Activated T-cell treated with anti-CD3 and anti-CD28 coated beads for 48 hours (primary cell): ENCODE measurements at regions not wholly inside any gene's neighbourhood (a gene's known extent, or its start where the extent isn't known, plus 50 kb on each side); places are given as distances from the start of the nearest gene placed in this dataset.
"Not testable (repeated sequence)": the region's sequence is repeated elsewhere in the genome, so short reads cannot be mapped to it uniquely, and the experiment has no call there.

Experiments
- DNase-seq: peaks from one replicate; pipeline ENCODE4 v3.0.0-alpha.2; 2020; ENCODE audit warnings: low read depth

DNA sequence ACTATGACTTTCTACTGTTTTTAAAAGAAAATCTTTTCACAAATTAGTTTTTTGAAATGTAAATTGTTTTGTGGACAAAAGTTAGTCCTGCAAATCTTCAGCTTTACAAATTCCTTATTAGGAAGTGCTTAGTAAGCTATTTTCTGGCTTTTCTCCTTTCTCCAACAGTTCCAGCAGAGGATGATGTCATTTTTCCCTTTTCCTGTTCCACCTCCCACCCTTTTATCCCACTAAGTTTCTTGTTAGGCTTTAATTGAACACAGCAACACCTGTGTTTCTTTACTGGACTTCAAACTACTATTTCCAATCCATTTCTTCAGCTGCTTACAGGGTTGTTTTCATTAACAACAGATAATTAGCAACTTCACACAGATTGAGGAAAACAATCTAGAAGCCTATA lies 389.2 kb downstream of the NDFIP2 start:
- DNase-seq = no peak

DNA sequence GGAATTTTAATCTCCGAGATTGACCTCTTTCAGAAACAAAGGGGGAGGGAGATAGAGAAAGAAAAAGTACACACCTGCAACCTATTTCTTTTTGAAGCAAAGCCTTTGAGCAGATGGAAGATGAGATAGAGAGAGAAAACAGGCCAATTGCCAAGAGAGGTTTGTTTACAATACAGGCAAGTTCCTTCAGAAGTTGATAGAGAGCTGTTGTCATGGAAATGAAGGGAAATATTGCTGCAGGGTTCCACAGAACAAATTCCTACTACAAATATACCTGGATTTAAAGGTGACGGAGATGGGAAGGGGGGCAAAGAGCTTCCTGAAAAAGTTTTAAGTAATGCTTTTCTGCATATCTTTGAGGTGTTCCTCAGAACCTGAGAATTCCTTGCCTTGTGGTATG lies 388.4 kb downstream of the NDFIP2 start:
- no peak for DNase-seq

DNA sequence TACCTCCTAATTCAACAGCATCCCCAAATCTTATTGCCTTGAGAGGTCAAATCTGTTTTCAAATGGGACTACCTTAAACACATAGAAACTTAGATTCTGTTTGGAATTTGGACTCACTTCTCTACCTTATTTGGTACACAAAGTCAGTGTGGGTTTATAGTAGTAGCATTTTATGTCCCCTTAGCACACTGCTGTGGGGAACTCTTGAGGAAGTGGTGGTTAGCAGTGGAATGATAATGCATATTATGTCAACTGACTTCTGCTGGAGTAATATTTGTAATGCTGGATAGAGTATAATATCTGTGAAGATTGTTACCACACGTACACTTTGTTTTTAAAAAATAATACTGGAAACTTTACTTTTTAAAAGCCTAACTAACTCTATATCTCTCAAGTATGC lies 386.3 kb downstream of the NDFIP2 start:
- no peak for DNase-seq

DNA sequence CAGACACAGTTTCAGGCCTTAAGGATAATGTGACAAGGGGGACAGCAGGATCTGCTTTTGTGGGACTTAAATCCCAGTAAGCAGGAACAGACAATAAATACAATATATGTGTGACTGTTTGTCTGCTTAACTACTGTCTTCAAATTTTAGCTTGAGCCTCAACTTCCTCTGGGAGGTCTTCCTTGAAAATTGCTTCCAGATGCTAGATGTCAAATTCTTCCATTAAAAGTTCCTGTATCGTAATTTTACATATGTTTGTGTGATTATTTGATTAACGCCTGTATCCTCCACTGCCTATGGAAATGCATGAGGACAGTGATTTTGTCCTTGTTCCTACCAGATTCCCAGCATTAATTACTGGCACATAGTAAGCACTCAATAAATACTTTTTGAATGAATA lies 385.5 kb downstream of the NDFIP2 start:
- no peak for DNase-seq

DNA sequence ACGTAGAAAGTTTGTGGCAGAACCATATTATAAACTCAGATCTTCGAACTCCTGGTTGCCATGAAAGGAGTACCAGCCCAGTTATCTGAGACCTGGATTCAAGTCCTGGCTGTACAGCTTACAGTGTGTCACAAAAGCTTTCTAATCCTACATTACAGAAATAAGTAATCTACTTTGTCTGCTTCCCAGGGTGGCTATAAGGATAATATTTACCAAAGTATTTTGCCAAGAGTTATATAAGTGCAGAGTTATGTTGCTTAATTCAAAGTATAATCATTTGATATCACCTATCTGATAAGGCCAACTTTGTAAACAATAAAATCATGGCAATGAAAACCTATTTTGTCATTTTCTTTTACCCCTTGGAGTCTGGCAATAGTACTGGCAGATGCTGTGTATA lies 381.6 kb downstream of the NDFIP2 start:
- no peak for DNase-seq

DNA sequence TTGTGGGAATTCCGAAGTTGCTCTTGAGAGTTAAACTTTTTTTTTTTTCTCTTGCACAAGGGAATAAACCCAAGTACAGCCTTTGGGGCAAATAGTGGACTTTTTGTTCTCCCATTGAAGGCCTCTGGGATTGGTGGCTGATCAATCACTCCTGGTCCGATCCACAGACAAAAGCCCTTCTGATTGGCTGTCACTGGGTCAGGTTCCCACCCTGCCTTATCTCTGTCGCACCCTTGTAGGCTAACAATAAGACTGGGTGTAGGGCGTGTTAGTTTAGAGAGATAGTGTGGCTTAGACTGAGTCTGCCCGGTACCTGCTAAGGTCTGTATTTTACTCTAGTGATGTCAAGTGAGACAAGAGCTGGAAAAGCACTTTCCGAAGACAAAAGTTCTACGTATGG lies 380.8 kb downstream of the NDFIP2 start:
- DNase-seq = no peak

DNA sequence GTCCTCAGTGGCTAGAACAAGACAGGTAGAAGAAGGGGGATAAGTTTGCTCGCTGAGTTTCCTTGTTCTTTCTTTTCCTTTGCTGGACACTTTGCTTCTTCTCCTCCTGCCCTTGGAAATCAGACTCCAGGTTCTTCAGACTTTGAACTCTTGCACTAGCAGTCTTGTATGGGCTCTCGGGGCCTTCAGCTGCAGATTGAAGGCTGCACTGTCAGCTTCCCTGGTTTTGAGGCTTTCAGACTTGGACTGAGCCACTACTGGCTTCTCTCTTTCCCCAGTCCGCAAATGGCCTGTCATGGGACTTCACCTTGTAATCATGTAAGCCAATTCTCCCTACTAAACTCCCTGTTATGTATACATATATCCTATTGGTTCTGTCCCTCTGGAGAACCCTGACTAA lies 379.8 kb downstream of the NDFIP2 start:
- no peak for DNase-seq

DNA sequence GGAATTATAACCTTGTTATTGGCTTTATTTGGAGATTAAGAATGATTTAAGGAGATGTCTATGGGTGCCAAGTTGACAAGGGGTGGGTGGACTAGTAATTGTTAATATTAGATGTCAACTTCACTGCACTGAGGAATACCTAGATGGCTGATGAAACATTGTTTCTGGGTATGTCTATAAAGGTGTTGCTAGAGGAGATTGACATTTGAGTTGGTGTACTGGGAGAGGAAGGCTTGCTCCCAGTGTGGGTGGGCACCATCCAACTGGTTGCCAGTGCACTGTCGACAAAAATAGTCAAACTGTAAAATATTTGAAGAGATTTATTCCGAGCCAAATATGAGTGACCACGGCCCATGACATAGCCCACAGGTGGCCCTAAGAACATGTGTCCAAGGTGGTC lies 378.8 kb downstream of the NDFIP2 start:
- no peak for DNase-seq

DNA sequence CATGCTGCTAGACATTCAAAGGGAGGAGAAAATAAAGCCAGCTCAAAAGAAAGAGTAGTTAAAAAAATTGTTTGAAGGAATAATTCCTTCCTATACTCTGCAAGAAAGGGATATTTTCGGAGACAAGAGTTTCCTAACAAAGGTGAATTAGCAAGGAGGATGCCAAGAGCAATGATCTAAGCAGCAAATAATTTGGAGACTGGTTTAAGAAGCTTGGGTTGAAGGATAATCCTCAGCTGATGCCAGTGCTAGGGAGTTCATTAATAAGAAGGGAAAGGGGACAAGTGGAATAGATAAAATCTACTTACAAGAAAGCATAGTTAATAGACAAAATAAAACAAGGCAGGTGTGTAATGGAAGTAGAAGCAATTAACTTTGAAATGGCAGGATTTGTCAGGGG lies 372.3 kb downstream of the NDFIP2 start:
- no peak for DNase-seq

DNA sequence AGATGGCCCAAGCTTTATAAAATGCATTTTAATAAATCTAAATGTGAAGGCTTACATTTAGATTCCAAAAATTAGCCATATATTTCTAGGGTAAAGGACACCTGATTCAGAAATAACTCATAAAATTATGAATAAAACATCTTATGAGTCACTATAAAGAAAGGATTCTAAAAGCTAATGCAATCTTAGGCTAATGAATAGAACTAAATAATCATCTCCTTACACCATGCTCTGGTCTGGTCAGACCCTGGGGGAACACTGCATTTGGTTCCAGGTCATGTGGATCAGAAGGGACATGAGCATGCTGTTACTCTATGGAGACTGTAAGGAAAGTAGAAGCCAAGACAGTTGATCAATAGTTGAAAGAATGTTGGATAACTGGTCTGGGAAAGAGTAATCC lies 370.4 kb downstream of the NDFIP2 start:
- no peak for DNase-seq

DNA sequence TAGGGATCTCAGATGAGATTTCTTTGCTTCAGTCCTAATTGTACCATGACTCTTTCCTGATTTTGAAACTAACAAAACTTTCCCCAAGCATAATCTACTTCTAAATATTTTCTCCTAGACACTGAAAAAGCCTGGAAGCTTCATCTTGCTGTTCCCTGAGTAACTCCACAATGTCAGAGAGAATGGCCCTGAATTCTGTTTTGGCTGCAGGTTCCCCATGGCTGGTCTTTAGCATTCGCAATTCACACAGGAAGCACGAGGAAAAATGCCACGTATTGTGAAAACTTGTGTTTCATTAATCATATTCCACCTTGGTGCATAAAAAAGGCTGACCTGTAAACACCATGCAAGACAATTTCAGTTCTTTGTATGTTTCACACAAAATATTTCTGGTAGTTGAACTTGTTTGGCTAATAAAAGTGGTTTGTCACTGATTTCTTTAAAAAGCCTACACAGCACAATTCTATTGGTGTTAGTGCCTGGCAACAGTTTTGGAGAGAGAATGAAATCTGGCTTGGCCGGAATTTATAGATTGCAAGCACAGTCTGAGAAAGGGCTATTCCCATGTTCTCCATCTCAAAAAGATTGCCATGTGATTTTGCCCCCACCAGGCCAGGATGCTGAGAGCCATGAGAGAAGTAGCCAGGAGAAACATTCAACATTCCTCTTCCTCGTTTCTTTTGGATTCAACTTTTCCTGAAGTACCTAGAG lies 367.1 kb downstream of the NDFIP2 start:
- DNase-seq = no peak

DNA sequence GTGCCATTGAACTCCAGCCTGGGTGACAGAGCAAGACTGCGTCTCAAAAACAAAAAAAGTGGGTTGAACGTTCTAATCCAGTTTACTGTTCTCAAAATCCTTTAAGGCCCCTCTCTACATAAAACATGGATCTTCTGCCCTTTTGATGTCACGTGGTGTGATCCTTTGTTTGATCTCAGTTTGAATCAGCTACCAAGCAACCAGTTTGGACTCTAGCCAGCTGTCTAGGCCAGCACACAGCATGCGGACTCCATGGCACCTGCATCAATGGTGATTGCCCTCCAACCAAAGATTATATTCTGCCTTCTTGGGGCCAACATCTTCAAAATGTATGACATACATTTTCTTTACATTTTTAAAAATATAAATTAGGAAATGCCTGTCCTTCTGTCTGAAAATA lies 365.4 kb downstream of the NDFIP2 start:
- DNase-seq = no peak

DNA sequence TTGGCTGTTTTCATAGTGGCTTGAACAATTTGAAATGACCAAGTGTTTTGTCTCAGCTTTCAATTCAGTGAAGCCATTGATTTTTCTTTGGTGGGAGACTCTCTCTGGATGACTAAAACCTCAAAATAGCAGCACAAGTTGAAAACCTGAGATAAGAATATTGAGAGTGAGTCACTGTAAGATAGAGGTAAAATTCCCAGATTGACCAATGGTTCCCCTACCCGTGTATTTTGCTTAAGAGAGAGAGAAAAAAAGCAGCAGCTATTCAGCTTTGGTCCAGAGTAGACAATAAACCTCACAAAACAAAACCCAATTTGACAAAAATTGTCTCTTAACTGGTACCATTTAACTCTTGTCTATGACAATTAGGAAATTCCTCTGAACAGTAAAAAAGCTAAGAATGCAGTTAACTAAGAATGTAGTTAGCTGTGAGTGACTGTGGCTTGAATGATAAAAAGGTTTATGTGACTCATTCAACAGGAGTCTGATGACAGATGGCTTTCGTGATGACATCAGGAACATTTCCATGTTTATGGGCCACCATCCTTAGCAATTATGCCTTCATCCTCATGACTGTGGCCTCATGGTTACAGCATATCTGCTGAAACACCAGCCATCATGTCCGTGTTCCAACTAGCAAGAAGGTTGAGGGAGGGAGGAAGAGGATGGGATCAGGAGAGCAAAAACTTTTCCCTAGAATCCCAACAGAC lies 356.9 kb downstream of the NDFIP2 start:
- DNase-seq = no peak

DNA sequence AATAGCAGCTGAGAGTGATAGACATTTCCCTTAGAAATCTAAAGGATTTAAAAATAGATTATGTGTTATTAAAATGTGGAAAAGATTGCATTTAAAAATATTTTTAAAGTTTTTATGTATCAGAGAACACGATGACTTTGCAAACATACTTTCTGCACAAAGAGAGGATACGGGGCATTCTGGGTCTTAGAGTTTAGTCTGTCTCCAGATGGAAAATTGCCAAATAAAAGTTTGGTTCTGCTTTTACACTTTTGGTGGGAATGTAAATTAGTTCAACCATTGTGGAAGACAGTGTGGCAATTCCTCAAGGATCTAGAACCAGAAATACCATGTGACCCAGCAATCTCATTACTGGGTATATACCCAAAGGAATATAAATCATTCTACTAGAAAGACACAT lies 355.2 kb downstream of the NDFIP2 start:
- DNase-seq = not testable (repeated sequence)

DNA sequence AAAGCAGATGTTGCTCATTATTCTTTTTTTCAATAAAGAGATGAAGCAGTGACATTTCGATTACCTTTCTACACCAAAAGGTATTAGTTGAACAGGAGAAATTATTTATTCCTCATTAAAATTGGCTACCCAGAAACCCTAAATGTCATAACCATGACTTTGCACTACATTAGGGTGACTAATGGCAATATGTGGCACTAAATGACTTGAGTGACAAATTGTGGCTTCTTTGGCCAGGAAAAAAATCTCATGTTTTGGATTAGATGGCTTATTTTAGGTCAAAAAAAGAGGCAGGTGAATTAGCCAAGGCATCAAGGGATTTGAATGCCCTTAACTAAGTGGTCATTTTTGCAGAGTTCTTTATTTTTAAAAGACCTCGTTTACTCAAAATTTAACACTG lies 353.9 kb downstream of the NDFIP2 start:
- DNase-seq = no peak

DNA sequence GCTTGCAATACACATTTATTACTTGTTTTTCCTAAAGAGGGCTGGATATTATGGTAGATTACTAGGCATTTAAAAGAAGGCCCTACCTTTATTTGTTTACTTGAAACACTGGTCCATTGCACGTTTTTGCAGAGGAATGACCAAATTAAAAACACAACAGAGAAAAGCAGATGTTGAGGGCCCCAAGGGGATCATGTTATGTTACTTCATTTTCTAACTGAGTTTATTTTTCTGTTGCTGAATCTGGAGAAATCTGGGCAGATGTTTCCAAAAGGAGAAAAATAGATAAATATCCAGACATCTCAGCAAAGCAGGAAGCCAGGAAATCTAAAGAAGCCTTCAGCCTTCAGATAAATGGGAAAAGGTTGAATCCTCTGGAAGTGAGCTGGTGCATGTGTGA lies 353.0 kb downstream of the NDFIP2 start:
- no peak for DNase-seq

DNA sequence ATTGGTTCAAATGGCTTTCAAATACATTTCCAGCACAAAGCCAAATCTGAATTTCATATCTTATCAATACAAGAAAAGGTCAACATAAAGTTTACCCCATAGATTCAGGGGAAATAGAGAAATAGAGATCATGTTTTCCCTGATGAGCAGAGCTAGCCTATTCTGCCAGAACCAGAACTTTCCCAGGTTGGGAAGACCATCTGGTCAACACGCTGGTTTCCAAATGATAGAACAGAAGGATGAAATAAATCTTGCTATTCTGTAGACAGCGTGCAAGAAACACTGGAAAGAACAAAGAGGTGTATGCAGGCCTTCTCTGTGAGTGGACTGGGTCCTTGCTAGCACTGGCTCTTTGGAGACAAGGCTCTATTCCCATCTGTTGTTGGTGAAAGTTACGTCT lies 350.6 kb downstream of the NDFIP2 start:
- DNase-seq = no peak

DNA sequence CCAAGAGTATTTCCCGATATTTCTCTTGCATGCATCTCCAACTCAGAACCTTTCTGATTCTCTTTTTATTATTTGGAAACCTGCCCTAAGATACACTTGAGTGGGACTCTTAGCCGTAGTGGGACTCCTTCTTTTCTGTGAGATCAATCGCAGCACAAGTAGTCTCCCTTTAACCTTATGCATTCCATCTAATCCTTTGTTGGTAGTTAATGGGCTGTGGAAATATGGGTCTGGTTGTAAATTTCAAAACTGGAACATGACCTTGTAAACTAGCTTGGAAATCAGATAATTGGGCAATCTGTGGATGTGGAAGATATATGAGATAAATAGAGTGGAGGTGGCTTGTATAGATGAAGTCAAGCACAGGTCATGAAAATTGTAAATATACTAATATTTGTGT lies 350.0 kb downstream of the NDFIP2 start:
- DNase-seq = no peak

DNA sequence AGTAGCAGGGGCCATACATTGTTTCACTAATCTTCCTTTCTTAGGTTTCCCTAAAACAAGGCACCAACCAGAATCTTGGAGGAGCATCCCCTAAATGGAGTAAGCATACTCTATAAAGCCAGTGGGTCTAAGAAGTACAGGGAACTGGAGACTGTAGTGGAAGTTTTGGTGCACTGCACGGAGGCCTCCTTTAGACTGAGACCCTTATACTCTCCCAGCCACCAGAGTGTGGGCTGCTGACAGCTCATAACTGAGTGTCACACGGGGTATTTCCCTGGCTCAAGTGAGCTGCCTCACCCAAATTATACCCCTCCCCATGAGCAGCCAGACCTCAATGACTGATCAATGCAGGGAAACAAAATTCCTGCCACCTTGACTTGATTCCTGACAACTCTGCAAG lies 349.5 kb downstream of the NDFIP2 start:
- no peak for DNase-seq

DNA sequence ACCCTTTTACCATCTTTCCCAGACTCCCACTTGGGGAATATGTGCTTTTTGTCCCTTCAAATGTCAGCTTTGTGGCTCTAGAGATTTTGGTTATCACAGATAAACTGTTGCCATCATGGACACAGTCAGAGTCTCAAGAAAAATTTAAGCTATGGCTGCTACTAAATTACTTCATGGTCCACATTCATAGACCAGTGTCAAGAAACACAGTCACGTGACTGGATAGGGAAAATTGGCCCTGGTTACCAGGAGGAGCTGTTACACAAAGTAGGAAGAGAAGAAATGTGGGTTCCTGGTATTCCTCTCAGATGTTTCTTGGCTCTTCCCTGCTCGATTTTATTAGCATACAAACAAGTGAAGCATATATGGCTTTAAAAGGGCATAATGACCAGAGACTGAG lies 348.9 kb downstream of the NDFIP2 start:
- DNase-seq = no peak

DNA sequence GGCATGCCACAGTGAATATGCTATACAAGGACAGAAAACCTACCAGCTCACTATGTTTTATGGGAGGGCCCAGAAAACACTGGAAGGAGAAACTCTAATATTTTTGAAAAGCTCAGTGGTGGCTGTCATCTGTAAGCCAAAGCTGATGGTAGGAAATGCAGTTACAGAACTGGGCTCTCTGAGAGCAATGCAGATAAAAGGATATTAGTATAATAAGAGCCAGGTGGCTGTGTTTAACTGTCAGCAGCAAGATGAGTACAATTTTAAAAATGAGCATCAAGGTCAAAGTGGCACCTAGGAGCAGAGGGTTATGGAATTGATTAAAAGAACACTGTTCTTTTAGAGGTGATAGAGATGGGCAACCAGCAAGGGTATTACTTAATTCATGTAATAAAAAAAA lies 345.0 kb downstream of the NDFIP2 start:
- no peak for DNase-seq

DNA sequence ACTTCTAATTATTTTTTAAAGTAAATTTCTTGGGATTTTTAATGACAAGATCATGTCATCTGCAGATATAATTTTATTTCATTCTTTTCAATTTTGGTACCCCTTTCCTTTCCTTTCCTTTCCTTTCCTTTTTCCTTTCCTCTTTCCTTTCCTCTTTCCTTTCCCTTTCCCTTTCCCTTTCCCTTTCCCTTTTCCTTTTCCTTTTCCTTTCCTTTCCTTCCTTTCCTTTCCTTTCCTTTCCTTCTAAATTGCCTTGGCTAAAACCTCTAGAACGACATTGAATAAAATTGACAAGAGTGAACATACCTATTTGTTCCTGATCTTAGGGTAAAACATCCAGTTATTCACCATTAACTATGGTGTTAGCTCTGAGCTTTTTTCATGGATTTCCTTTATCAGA lies 334.1 kb downstream of the NDFIP2 start:
- no peak for DNase-seq

DNA sequence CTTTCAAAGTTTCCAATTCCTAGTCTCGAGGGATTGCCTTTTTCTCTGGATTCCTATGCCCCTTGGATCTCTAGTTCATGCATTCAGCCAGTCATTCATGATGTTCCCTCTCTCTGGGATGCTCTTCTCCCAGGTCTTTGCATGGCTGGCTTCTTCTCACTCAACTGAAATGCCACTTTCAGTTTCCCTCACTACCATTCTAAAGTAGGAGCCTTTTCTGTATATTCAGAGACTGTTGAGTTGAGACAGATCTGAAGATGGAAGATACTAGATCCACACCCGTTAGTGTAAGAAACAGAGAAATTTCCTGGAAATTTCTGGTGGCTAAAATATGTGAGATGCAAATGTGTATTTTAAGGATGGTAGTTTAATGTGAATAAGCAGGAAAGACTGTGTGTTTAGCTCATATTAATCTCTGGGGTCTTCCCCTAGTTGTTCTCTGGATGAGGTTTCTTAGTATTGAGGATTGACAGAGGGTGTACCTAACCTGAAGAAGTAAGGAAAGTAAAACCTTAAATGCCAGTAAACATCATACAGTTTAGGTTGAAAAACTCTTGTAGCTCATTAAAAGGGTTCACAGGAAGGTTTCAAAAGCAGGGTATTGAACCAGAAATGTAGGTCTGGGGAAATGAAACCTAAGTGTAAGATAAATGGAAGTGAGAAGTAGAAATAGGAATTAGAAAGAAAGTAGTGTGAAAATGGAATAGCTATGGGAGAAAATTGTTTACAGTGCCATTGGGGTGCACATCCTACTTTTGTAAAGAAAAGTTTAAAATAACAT lies 331.3 kb downstream of the NDFIP2 start:
- DNase-seq = no peak
